H1 (cell line): ENCODE measurements at regions not wholly inside any gene's neighbourhood (a gene's known extent, or its start where the extent isn't known, plus 50 kb on each side); places are given as distances from the start of the nearest gene placed in this dataset.

Experiments
- CTCF ChIA-PET: fragments of 300-600 bp; sonication (Branson Sonifier 250); formaldehyde crosslinking; loops from one replicate; lab custom pipeline; 2021; ENCODE audit not compliant: partially characterized antibody; lab: Charles Lee
- POLR2A ChIA-PET: fragments of 300-600 bp; sonication (Branson Sonifier 250); formaldehyde crosslinking; loops from one replicate; lab custom pipeline; 2021; ENCODE audit warnings: inconsistent platforms; ENCODE audit not compliant: partially characterized antibody; lab: Charles Lee
- DNase-seq, 2 experiments: peaks; one replicate each; pipeline versions ENCODE4 v3.0.0 to v3.0.0-alpha.2; 2010 to 2022; ENCODE audit warnings: low spot score in 2 of 2, low read depth in 1 of 2, mixed read lengths in 1 of 2
- FAIRE-seq: peaks from 2 replicates; lab custom pipeline; 2011; peaks lifted over from hg19 to GRCh38; lab: Jason Lieb, UNC
- H2AFZ ChIP-seq: 2 replicates; pipeline ENCODE4 v1.8.1; 2012; ENCODE audit warnings: low read length, inconsistent platforms
- H2AK5ac ChIP-seq: 2 replicates; pipeline ENCODE4 v1.6.1; 2013; ENCODE audit warnings: low read depth, low read length
- H2BK120ac ChIP-seq: replicated peaks from 2 replicates; pipeline ENCODE3; 2013; ENCODE audit warnings: low read depth, low read length, inconsistent platforms
- H2BK12ac ChIP-seq: 2 replicates; pipeline ENCODE4 v1.6.1; 2013; ENCODE audit warnings: low read depth, low read length
- H2BK15ac ChIP-seq: 2 replicates; pipeline ENCODE4 v1.6.1; 2013; ENCODE audit warnings: low read length
- H2BK20ac ChIP-seq: 2 replicates; pipeline ENCODE4 v1.6.1; 2013; ENCODE audit warnings: low read length
- H2BK5ac ChIP-seq: 2 replicates; pipeline ENCODE4 v1.6.1; 2013; ENCODE audit warnings: low read depth, low read length
- H3K14ac ChIP-seq: 2 replicates; pipeline ENCODE4 v1.6.1; 2013; ENCODE audit warnings: inconsistent platforms; ENCODE audit not compliant: insufficient read length
- H3K18ac ChIP-seq: 2 replicates; pipeline ENCODE4 v1.6.1; 2013; ENCODE audit warnings: low read length; ENCODE audit errors: extremely low read depth
- H3K23ac ChIP-seq: 2 replicates; pipeline ENCODE4 v1.6.1; 2013; ENCODE audit warnings: inconsistent platforms; ENCODE audit not compliant: insufficient read length
- H3K23me2 ChIP-seq: 2 replicates; pipeline ENCODE4 v1.6.1; 2013; ENCODE audit warnings: low read depth, low read length
- H3K27ac ChIP-seq: 2 replicates; pipeline ENCODE4 v1.6.1; 2011; ENCODE audit warnings: low read depth, low read length, inconsistent platforms
- H3K27me3 ChIP-seq, 4 experiments: replicated peaks in 1 of 4; 1 replicate in 1 of 4; 2 replicates in 3 of 4; pipeline versions ENCODE4 v1.6.1 to v1.8.1; 2011 to 2013; ENCODE audit warnings: low read length in 3 of 4, mild to moderate bottlenecking in 3 of 4, inconsistent platforms in 2 of 4, mixed read lengths in 2 of 4, moderate library complexity in 1 of 4; ENCODE audit not compliant: control insufficient read depth in 3 of 4, insufficient read depth in 3 of 4; ENCODE audit errors: extremely low read depth in 1 of 4
- H3K36me3 ChIP-seq, 4 experiments: 2 replicates each; pipeline versions ENCODE4 v1.6.1 to v1.8.1; 2011 to 2013; ENCODE audit warnings: mild to moderate bottlenecking in 4 of 4, low read length in 3 of 4, moderate library complexity in 2 of 4, control low read depth in 1 of 4, inconsistent platforms in 1 of 4; ENCODE audit not compliant: insufficient read depth in 4 of 4, control insufficient read depth in 2 of 4
- H3K4ac ChIP-seq: replicated peaks from 2 replicates; pipeline ENCODE3; 2013; ENCODE audit warnings: low read length, low read depth, mixed read lengths, inconsistent platforms; ENCODE audit not compliant: insufficient read length
- H3K4me1 ChIP-seq, 4 experiments: replicated peaks in 1 of 4; 1 replicate in 1 of 4; 2 replicates in 3 of 4; pipeline versions ENCODE4 v1.6.1 to v1.8.1; 2011 to 2013; ENCODE audit warnings: low read length in 3 of 4, inconsistent platforms in 2 of 4, mixed read lengths in 1 of 4; ENCODE audit not compliant: insufficient read depth in 4 of 4, control insufficient read depth in 3 of 4
- H3K4me2 ChIP-seq, 2 experiments: 2 replicates each; pipeline versions ENCODE4 v1.6.1 to v1.8.1; 2011 to 2013; ENCODE audit warnings: low read depth in 2 of 2, low read length in 2 of 2, control low read depth in 1 of 2, inconsistent platforms in 1 of 2, mild to moderate bottlenecking in 1 of 2; ENCODE audit not compliant: insufficient read depth in 1 of 2
- H3K4me3 ChIP-seq, 4 experiments: fragments of 200-600, 300-600 bp in 1 of 4; sonication (generic), shearing (Covaris generic), sonication (Bioruptor Twin) in 1 of 4; 2 replicates each; pipeline versions ENCODE4 v1.5.1 to v1.8.1; 2011 to 2016; ENCODE audit warnings: low read length in 4 of 4, low read depth in 3 of 4, control low read depth in 2 of 4, inconsistent platforms in 2 of 4, mild to moderate bottlenecking in 2 of 4, mixed read lengths in 1 of 4, moderate library complexity in 1 of 4; ENCODE audit not compliant: insufficient read depth in 2 of 4; ENCODE audit errors: extremely low read depth in 1 of 4
- H3K56ac ChIP-seq: replicated peaks from 2 replicates; pipeline ENCODE3; 2013; ENCODE audit warnings: low read depth, mild to moderate bottlenecking, mixed read lengths, low read length, inconsistent platforms; ENCODE audit not compliant: insufficient read length
- H3K79me1 ChIP-seq: 2 replicates; pipeline ENCODE4 v1.6.1; 2013; ENCODE audit warnings: low read depth, low read length, control low read depth
- H3K79me2 ChIP-seq, 2 experiments: 2 replicates each; pipeline versions ENCODE4 v1.6.1 to v1.8.1; 2012 to 2013; ENCODE audit warnings: low read length in 2 of 2, mild to moderate bottlenecking in 2 of 2, inconsistent platforms in 1 of 2; ENCODE audit not compliant: insufficient read depth in 2 of 2, control insufficient read depth in 1 of 2
- H3K9ac ChIP-seq, 4 experiments: replicated peaks in 1 of 4; 1 replicate in 1 of 4; 2 replicates in 3 of 4; pipeline versions ENCODE4 v1.6.1 to v1.8.1; 2011 to 2013; ENCODE audit warnings: low read depth in 3 of 4, low read length in 3 of 4, control low read depth in 2 of 4, mild to moderate bottlenecking in 2 of 4, moderate library complexity in 2 of 4, inconsistent platforms in 1 of 4; ENCODE audit errors: extremely low read depth in 1 of 4
- H3K9me3 ChIP-seq, 2 experiments: 2 replicates each; pipeline versions ENCODE4 v1.6.1 to v1.8.1; 2012 to 2013; ENCODE audit warnings: mild to moderate bottlenecking in 2 of 2, moderate library complexity in 2 of 2, control low read depth in 1 of 2, inconsistent platforms in 1 of 2, low read depth in 1 of 2, low read length in 1 of 2, mixed read lengths in 1 of 2; ENCODE audit not compliant: insufficient read depth in 2 of 2
- H4K20me1 ChIP-seq, 2 experiments: replicated peaks in 1 of 2; 2 replicates each; pipeline versions ENCODE3 to v1.8.1; 2011 to 2013; ENCODE audit warnings: inconsistent platforms in 2 of 2, low read length in 2 of 2, mild to moderate bottlenecking in 1 of 2; ENCODE audit not compliant: insufficient read depth in 2 of 2, control insufficient read depth in 1 of 2
- H4K5ac ChIP-seq: 2 replicates; pipeline ENCODE4 v1.6.1; 2013; ENCODE audit warnings: low read length, low read depth, mixed read lengths, inconsistent platforms; ENCODE audit not compliant: insufficient read length
- H4K8ac ChIP-seq: 2 replicates; pipeline ENCODE4 v1.8.0; 2013; ENCODE audit warnings: mild to moderate bottlenecking, moderate library complexity, low read length, inconsistent platforms; ENCODE audit not compliant: insufficient read depth; ENCODE audit errors: extremely low read depth
- H4K91ac ChIP-seq: replicated peaks from 2 replicates; pipeline ENCODE3; 2013; ENCODE audit warnings: low read length, mixed read lengths, inconsistent platforms; ENCODE audit not compliant: insufficient read length
- ASH2L ChIP-seq: fragments of 200-600, 300-600 bp; sonication (generic); IDR thresholded peaks from one replicate; pipeline ENCODE4 v1.7.1; 2017; ENCODE audit warnings: low read length
- NANOG ChIP-seq: IDR thresholded peaks from 2 replicates; pipeline ENCODE4 v1.6.1; 2011; ENCODE audit warnings: low read length, low read depth, mild to moderate bottlenecking, inconsistent platforms; ENCODE audit not compliant: insufficient read depth, poor library complexity, severe bottlenecking
- RBBP5 ChIP-seq: IDR thresholded peaks from 2 replicates; pipeline ENCODE4 v1.7.1; 2012; ENCODE audit warnings: low read depth, mild to moderate bottlenecking, inconsistent platforms, low read length, moderate library complexity, borderline replicate concordance
- SIX5 ChIP-seq: IDR thresholded peaks from 2 replicates; pipeline ENCODE4 v1.6.1; 2011; ENCODE audit warnings: mild to moderate bottlenecking, low read depth, low read length
- TCF12 ChIP-seq: IDR thresholded peaks from 2 replicates; pipeline ENCODE4 v1.6.1; 2011; ENCODE audit warnings: low read depth, mild to moderate bottlenecking, low read length
- YY1 ChIP-seq: IDR thresholded peaks from 2 replicates; pipeline ENCODE4 v1.6.1; 2011; ENCODE audit warnings: low read depth, mild to moderate bottlenecking, low read length
- WGBS, 2 experiments: shearing (Covaris generic) in 1 of 2; methylation state at CpG; one replicate each; pipeline versions ENCODE4 v1.1.6 to v1.1.7; 2013 to 2015; ENCODE audit warnings: low lambda C conversion rate in 2 of 2, mixed read lengths in 2 of 2, inconsistent platforms in 1 of 2, low coverage in 1 of 2, missing lambda C conversion rate in 1 of 2; ENCODE audit not compliant: insufficient replicate concordance in 2 of 2, insufficient coverage in 1 of 2, insufficient read length in 1 of 2; ENCODE audit errors: extremely low coverage in 1 of 2, missing lambda C conversion rate in 1 of 2; 5-methylcytosine and 5-hydroxymethylcytosine counted together

- no peak overlapping the region for H3K14ac ChIP-seq
- no peak overlapping the region for H4K5ac ChIP-seq
- no peak for TF ChIP-seq SIX5
- TF ChIP-seq RBBP5 = no peak
- no peak for TF ChIP-seq ASH2L
- TF ChIP-seq TCF12 = no peak
- no peak for TF ChIP-seq YY1
- no peak for TF ChIP-seq NANOG
- H3K9ac ChIP-seq = no peak overlapping the region
- 90% methylated on average over 24 of the region's 29 CpGs; no CpG with 5 or more reads in 1 of the 2 experiments for WGBS, 2 experiments
- H2BK20ac ChIP-seq = no peak overlapping the region
- no peaks in the 10 kb centered on the region for H3K23me2 ChIP-seq
- DNase-seq (no peak), FAIRE-seq (no peak)
- no peak overlapping the region for H3K23ac ChIP-seq
- H2BK12ac ChIP-seq = no peak overlapping the region
- H3K79me2 ChIP-seq = no peaks in the 10 kb centered on the region
- H2AFZ ChIP-seq = peak overlapping the region; percentile 0; the same call in 1 of the 2 replicates
- no peaks in the 10 kb centered on the region for H3K79me1 ChIP-seq
- no peak overlapping the region for H3K18ac ChIP-seq
- peaks cover 0 to 2% (median 0%) of the 10 kb centered on the region in 4 experiments; a peak in 1 of 7 replicates for H3K4me1 ChIP-seq
- POLR2A ChIA-PET = no interaction called here
- no peak overlapping the region for H2BK120ac ChIP-seq
- H4K91ac ChIP-seq = no peak overlapping the region
- H4K8ac ChIP-seq = no peak overlapping the region
- H3K56ac ChIP-seq = no peak overlapping the region
- H3K27me3 ChIP-seq = no peaks in the 10 kb centered on the region
- H3K27ac ChIP-seq = no peak overlapping the region
- H2BK15ac ChIP-seq = no peak overlapping the region
- no peak overlapping the region for H2BK5ac ChIP-seq
- no peak overlapping the region for H3K4me2 ChIP-seq
- no peaks in the 10 kb centered on the region for H3K9me3 ChIP-seq
- H4K20me1 ChIP-seq = no peaks in the 10 kb centered on the region
- CTCF ChIA-PET = no interaction called here
- H3K4ac ChIP-seq = no peak overlapping the region
- H3K36me3 ChIP-seq = no peaks in the 10 kb centered on the region
- H2AK5ac ChIP-seq = no peak overlapping the region
- H3K4me3 ChIP-seq = no peak overlapping the region
These were observed 105.5 kb upstream of the HDAC4 start for GRCh38 chr2:239506101-239506857.
